Activated CD4-positive, alpha-beta T cell treated with anti-CD3 and anti-CD28 coated beads, Interleukin-2, amount 50 U/mL, for 1 hour (primary cell): ENCODE measurements at regions not wholly inside any gene's neighbourhood (a gene's known extent, or its start where the extent isn't known, plus 50 kb on each side); places are given as distances from the start of the nearest gene placed in this dataset.
"Not testable (repeated sequence)": the region's sequence is repeated elsewhere in the genome, so short reads cannot be mapped to it uniquely, and the experiment has no call there.

ENCODE experiments used
- DNase-seq: peaks from one replicate; pipeline ENCODE4 v3.0.0-alpha.2; 2020

DNA sequence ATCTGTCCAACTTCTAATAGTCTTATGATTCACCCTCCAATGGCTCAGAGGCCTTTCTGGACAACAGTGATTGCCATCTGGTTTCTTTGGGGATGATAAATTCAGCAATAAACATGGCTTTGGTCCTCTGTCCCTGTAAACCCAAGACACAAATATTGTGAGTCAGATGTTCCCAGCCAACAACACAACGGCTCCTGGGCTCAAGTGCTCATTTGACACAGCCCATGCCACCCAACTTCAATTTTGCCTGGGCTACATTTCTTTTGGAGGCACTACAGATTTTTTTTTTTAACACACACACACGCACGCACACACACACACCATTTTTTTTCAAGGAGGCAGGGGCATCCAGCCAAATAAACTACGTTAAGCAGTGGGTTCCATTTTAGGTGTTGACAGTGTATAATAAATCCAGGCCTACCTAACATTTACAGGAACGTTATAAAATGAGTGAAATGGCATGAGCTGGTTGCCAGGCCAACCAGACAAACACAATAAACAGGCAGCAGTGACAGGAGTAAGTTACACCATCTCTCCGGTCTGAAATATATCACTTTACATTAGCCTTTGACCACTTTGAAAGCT lies 939.9 kb upstream of the SOX9 start:
- no peak for DNase-seq

DNA sequence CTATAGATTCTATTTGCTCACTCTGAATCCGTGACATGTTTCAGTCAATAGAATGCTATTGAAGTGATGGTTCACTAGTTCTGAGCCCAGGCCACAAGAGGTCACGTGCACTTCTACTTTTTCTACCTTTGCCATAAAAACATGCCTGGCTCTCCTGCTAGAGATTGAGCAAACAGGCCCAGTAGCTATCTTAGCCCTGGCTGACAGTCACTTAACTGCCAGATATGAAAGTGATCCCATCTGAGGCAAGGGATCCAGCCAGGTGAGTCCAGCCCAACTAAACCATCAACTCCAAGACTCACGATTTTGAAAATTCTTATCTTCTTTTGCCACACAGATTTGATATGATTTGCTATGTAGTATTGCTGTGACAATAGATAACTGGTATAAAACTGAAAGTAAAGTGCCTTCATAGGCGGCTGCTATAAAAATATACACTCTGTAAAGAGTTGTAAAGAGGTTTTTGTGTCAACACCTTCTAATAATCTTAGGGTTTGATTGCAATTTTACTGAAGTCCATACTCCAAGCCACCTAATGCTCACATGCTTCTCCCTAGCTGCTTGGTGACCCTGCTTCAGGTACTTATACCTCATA lies 937.7 kb upstream of the SOX9 start:
- DNase-seq: no peak

DNA sequence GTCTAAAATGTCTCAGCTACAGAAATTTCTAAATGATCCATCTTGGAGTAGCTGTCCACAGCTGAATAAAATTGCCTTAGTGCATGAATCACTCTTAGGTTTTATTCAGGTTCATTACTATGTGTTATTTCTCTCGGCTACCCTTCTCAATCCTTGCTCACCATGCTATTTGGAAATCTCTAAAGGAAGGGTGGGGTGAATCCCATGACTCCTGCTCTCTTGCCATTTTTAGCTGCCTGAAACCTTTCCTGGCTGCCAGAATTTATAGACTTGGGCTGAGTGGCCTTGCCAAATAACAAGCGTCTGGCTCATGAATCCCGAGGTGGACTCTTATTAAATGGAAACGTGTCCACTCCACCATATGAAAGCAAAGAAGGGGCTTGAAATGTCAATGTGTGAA lies 936.1 kb upstream of the SOX9 start:
- no peak for DNase-seq

DNA sequence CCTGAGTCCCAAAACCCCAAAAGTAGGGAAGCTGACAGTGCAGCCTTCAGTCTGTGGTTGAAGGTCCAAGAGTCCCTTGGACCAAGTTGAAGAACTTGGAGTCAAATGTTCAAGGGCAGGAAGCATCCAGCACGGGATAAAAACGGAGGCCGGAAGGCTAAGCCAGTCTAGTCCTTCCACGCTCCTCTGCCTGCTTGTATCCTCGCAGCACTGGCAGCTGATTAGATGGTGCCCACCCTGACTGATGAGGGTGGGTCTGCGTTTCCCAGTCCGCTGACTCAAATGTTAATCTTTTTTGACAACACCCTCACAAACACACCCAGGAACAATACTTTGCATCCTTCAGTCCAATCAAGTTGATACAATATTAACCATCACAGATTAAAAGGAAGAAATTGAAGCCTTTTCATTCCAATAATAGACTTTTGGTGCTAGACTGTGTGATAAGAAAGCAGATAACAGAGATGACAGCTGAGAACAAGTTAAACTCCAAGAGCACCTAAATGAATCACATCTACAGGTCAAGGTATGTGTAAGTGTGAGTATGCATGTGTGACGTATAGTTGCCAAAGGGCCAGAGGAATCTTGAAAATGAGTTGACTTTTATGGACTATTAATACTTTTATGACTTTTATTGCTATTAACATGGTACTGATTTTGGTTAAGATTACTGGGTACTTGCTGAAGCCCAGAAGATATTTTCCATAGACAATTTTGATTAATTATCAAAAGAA lies 933.5 kb upstream of the SOX9 start:
- no peak for DNase-seq

DNA sequence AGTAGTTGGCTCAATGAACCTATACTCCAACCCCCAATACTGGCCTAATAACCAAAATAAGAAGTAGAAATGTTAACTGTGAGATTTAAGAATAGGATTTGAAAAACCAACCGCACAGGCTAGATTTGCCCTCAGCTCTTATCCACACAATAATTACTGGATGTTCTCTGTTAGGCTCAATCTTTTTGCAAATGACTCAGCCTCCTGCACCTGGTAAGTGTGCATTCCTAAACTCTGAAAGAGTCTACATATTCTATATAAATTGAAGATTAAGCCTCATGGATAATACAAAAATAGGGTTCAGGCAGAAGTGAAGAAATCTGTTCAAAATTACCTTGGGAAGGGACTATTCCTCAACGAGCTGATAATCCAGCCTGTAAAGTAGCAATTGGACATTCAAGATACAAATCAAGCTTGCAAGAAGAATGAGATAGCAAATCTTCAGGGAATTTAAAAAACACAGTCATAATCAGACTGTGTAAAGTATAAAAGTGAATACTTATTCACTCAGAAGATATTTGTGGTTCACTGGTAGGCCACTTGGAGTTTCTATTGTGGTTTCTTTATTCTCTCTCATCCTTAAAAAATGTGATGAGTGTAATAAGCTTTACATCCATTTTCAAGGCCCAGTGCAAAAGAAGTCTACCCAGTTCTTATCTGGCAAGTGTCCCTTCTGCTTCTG lies 931.9 kb upstream of the SOX9 start:
- DNase-seq: no peak

DNA sequence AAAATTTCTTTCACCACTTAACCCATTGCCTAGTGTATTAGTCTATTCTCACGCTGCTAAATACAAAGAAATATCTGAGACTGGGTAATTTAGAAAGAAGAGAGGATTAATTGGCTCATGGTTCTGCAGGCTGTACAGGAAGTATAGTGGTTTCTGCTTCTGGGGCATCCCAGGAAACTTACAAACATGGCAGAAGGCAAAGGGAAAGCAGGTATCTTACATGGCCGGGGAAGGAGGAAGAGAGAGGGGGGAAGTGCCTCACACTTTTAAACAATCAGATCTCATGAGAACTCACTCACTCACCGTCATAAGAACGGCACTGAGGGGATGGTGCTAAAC lies 931.4 kb upstream of the SOX9 start:
- no peak for DNase-seq

DNA sequence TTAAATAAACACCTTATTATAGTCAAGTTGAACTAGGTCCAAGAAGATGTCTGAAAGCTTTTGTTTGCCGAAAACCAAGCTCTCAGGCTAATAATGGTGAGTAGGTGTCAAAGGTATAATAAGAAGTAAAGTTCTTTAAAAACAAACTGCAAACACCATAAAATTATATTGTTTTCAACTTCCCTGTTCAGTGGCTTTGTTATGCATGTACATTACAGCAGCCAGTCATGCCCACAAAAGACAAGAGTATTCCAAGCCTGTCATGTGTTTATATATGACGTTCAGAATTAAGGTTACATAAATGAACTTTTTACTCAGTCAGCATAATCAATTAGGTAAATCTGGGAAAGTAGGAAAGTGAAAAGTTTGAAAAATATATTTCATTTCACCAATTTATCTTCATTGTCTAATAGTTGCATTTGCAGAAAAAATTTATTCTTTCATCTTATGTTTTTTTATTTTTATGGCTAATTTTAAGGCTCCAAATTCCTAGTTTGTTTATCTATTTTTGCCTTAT lies 928.7 kb upstream of the SOX9 start:
- DNase-seq: no peak

DNA sequence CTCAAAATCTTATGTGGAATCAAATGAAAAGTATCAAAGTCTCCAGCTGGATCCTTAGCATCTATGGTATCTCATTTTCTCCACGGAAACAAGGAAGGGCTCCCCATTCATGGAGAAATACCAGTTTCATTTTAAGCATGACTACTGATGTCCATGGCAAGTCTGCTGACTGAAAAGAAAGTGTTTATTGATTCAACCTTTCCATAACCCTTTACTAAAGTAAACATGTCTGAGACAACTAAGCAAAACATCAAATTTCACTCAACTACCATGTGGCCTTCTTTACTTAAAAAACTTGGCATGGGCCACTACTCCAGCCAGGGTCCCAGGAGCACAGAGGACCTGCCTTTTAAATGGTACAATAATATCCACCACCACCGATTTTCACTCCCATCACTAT lies 928.0 kb upstream of the SOX9 start:
- DNase-seq: no peak

DNA sequence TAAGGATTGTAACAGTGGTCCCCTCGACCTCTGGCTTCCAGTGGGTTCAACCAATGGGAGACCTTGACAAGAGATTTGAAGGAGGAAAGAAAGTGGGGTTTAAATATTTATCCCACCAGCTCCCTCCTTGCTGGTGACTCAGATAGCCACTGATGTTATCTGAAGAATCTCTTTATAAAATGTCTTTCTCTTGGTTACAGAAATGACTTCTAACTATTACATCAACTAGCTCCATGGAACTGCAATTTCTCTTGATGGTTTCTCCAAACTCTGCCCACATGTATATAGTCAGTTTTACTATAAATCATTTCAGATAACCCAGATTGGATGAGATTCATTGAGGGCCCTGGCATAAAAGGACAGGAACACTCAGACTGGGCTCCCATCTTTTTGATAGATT lies 920.2 kb upstream of the SOX9 start:
- DNase-seq: no peak

DNA sequence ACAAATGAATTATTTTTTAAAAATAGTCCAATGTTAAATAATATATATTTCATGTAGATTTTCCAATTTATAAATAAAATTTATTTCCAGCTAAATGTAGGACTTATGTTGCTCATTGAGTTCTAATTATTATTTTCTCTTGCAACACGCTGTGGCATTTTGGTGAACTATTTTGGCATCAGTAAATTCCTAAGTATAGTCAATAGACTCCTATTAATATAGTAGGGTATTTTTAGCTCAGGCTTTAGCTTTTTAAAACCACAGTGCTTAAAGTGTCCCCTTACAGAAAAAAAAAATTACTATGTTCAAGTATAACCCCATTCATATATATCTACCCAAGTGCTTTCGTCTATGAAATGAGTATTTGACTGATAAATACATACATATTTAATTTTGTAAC lies 919.2 kb upstream of the SOX9 start:
- no peak for DNase-seq

DNA sequence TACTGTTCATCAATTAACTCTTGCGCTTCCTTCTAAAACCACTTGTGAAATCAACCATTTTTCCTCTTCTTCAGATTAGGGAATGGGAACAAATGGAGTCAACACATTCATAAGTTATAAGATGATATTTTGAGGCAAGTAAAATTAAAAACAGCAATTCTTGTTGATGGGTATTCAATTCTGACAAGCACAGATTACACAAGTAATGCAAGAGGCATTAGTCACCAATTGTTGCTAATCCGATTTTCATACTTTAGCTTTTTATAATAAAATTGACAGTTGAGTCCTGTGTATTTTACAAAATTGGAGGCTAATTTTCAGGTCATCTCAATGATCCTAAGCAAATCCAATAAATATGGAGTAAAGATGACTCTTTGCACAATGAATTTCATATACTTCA lies 918.4 kb upstream of the SOX9 start:
- DNase-seq: no peak

DNA sequence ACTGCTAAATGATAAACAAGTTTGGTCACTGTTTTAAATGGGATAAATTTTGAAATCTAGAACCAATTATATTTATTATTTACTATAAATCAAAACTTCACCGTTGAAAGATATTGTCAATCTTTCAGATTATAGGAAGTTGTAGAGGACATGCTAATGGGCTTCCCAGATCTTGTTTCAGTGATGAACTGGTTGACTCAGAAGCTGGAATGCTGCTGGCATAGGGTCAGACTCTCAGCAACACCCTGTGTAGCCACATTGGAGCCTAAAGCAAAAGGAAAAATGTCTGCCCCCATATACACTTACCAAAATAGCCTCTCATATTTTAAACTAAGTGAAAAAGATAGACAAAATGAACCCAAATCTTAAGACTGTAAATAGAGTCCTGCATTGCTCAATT lies 916.9 kb upstream of the SOX9 start:
- no peak for DNase-seq

DNA sequence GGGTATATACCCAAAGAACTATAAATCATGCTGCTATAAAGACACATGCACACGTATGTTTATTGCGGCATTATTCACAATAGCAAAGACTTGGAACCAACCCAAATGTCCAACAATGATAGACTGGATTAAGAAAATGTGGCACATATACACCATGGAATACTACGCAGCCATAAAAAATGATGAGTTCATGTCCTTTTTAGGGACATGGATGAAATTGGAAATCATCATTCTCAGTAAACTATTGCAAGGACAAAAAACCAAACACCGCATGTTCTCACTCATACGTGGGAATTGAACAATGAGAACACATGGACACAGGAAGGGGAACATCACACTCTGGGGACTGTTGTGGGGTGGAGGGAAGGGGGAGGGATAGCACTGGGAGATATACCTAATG lies 914.9 kb upstream of the SOX9 start:
- not testable (repeated sequence) for DNase-seq

DNA sequence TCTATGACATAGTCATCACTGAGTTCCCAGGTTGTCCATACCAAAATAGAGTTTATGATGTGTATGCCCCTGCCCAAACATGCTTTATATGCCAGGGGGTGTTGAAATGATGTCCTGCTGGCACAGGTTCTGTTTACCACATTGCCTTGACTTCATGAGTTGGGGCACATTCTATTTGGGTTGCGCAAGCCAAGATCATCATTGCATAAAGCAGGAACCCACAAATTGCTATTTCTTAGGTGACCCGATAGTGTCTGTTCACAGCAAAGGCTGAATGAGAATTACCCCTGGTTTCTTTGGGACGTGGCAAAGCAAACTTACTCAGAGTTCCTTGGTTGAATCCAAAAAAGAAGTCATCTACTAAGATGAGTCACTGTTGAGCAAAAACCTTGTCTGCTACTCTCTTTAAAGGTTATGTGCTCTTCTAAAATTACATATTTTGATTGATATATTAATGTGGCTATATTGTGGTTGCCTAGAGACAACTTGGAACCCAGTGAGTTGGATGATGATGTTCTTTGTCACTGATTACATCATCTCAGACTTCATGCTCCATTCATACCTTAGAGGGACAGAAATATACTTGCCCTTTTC lies 912.6 kb upstream of the SOX9 start:
- no peak for DNase-seq

DNA sequence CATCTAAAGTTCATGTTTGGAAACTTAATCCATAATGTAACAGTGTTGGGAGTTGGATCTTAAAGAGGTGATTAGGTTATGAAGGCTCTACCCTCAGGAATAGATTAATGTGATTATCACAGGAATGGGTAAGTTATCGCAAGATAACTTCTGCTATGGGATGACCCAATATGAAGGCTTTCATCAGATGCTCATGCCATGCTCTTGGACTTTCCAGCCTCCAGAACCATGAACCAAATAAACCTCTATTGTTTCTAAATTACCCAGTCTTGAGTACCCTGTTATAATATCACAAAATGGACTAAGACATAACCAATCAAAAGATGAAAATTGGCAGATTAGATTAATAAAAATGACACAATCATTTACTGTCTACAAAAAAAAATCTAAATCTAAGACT lies 906.9 kb upstream of the SOX9 start:
- DNase-seq: no peak

DNA sequence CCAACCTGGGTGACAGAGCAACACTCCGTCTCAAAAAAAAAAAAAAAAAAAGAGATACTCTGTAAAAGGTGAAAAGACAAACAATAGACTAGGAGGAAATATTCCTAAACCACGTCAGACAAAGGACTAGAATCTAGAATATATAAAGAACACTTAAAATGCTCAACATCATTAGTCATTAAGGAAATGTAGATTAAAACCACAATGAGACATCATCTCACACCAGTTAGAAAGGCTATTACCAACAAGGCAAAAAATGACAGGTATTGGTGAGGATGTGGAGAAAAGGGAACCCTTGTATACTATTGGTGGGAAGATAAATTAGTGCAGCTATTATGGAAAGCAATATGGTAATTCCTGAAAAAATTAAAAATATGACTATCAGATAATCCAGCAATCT lies 903.1 kb upstream of the SOX9 start:
- DNase-seq: no peak

DNA sequence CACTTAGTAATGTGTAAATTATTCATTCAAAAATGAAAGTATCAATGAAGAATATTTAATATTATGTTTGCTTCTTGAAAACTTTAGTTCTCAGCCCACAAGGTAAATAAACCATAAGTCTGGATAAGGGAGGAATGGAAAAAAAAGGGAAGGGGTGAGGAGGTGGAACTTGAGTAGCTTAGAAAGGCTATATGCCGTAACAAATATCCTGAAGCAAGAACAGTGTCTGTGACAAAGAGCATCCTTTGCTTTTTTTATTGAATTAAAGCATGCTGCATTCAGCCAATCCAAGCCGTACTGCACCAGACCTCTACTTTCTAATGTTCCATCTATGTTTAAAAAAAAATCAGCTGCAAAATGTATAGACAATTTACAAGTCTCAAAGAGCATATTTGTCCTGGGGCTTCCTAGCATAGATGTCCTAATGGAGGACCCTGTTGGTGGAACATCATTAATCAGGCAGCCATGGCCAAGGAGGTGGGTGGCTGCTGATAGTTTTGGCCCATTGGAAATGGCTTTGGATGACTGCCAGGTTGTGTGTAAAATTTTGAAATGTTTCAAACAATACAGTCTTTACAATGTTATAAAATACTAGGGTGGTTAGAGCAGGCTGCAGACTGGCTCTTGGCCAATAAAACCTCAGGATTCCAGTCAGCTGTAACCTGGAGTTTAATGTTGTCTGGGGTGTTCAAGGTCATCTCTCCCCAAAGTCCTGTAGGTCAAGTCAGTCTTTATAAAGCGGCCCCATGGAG lies 895.8 kb upstream of the SOX9 start:
- DNase-seq: no peak

DNA sequence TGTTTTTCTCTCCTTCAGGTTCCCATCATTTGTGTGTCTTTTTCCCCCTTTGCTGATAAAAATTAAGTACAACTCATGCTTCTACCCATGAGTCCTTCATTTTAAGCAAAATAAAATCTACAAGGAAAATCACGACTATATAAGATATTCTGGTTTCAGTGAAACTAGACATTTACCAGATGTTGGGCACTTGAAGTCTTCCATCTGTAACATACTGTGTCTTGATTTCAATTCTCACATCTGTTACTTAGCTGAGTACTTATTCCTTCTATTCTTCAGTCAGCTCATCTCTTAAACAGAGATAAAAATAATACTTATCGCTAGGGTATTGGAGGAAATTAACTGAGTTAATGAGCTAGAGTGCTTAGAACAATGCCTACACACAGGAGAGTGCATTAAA lies 893.0 kb upstream of the SOX9 start:
- DNase-seq: no peak

DNA sequence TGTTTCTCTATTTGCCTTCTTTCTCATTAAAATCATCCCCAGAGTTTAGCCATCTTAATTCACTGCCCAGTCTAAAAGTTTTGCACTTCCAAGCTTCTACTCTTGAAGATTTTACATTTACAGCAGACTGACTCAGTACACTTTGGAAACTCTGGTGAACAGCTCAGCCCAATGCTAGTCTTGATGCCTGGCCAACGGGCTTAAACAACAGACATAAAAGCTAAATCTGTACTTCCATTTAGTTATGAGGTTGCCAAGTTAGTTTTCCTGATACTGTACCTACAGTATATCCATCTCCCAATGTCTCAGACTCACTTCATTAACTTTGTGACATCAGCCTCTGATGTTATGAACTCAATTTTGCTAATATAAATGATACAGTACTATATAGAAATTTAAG lies 891.8 kb upstream of the SOX9 start:
- no peak for DNase-seq

DNA sequence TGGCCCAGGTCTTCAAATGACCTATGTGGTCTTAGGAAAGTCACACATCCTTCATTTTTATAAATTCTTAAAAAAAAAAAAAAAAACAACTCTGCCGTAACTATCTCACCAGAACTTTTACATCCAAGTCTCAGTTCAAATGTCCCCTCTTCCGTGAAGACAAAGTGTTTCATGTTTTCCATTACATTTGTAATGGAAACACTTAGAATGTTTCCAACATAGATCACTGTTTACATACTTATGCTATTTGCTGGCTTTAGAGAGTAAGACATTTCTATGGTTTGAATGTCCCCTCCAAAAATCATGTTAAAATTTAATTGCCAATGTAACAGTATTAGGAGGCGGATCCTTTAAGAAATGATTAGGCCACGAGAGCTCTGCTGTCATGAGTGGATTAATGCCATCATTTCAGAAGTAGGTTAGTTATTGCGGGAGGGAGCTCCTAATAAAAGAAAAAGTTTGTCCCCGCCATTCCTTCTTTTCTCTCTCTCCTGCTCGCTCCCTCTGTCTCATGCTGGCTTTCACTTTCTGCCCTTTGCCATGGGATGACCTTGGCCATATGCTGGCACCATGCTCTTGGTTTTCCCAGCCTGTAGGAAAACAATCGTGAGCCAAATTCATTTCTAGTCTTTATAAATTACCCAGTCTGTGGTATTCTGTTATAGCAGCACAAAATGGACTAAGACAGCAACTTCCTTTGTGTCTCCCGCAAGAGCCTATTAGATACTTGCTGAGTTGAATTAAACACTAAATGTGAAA lies 887.8 kb upstream of the SOX9 start:
- no peak for DNase-seq

DNA sequence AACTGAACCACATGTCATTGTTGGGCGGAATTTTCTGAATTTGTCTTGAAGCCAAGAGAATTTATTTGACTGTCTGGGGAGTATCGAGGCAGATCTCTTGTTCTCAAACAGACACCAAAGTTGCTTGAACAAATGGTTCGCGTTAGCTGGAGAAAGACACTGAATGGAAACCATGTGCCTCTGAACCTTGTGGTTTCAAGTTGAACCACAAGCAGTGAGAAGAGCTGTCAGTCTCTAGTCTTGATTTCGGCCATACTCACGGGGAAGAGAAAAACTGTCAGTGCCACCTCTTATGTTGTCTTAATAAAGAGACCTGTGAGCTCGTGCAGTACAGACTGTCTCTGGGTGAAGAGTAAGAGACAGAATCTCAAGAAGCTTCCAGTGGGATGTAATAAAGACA lies 886.5 kb upstream of the SOX9 start:
- DNase-seq: no peak

DNA sequence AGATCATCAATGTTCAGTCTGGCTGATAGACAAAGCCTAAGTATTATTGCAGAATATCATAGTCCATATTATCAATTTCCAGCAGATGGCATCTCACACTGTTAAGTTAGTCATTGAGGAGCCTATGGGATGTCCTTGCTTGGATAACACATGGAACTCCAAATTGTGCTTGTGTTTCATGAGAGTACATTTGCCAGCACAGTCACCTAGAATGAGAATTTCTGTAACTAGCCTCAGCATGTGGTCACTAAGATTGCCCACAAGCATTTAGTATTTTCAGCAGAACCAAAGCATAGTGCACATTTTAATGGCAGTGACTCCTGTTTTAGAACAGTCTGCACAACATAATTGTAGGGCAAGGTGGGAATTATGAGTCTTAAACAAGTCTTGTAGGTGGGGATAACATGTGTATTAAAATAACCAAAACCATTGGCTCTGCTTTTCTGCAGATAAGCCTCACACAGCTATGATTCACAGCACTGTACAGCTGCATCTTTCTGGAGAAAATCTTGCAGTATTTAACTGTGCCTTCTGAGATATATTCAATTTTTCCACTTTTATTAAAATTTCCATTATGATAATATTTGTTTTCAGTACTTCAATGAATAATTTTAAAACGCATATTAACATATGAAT lies 882.8 kb upstream of the SOX9 start:
- DNase-seq: no peak
